KMS-11 (cell line): ENCODE measurements at regions not wholly inside any gene's neighbourhood (a gene's known extent, or its start where the extent isn't known, plus 50 kb on each side); places are given as distances from the start of the nearest gene placed in this dataset.

Experiments
- H2AFZ ChIP-seq: fragments of 200-600 bp; sonication (generic); 2 replicates; pipeline ENCODE4 v1.6.1; 2016; ENCODE audit warnings: antibody characterized with exemption, mixed run types, low read depth
- H3K27ac ChIP-seq: fragments of 200-600 bp; sonication (generic); 2 replicates; pipeline ENCODE4 v1.6.1; 2016; ENCODE audit warnings: mild to moderate bottlenecking, mixed run types
- H3K27me3 ChIP-seq: fragments of 200-600 bp; sonication (generic); 2 replicates; pipeline ENCODE4 v1.6.1; 2017; ENCODE audit warnings: mild to moderate bottlenecking, low read depth, mixed run types, moderate library complexity; ENCODE audit not compliant: insufficient read depth
- H3K36me3 ChIP-seq: fragments of 200-600 bp; sonication (generic); 2 replicates; pipeline ENCODE4 v1.6.1; 2017; ENCODE audit warnings: mild to moderate bottlenecking, mixed run types; ENCODE audit not compliant: insufficient read depth
- H3K4me1 ChIP-seq: fragments of 200-600 bp; sonication (generic); 2 replicates; pipeline ENCODE4 v1.6.1; 2016; ENCODE audit warnings: mild to moderate bottlenecking, low read depth, mixed run types; ENCODE audit not compliant: poor library complexity, severe bottlenecking
- H3K4me2 ChIP-seq: fragments of 200-600 bp; sonication (generic); 2 replicates; pipeline ENCODE4 v1.7.0; 2016; ENCODE audit warnings: mild to moderate bottlenecking, mixed run types
- H3K4me3 ChIP-seq: fragments of 200-600 bp; sonication (generic); IDR thresholded peaks from 2 replicates; pipeline ENCODE4 v1.6.1; 2017; ENCODE audit warnings: low read depth, low read length, mixed read lengths; ENCODE audit not compliant: insufficient read depth
- H3K79me2 ChIP-seq: fragments of 200-600 bp; sonication (generic); 2 replicates; pipeline ENCODE4 v1.6.1; 2016; ENCODE audit warnings: low read depth, mixed run types; ENCODE audit not compliant: insufficient read depth
- H3K9ac ChIP-seq: fragments of 200-600 bp; sonication (generic); 2 replicates; pipeline ENCODE4 v1.6.1; 2016; ENCODE audit warnings: mild to moderate bottlenecking, mixed run types
- H4K20me1 ChIP-seq: fragments of 200-600 bp; sonication (generic); 2 replicates; pipeline ENCODE4 v1.6.1; 2016; ENCODE audit warnings: mild to moderate bottlenecking, mixed run types; ENCODE audit not compliant: insufficient read depth
- TF ChIP-seq, protein P1 (sequence below): fragments of 200-600 bp; sonication (generic); conservative IDR thresholded peaks from 2 replicates; pipeline ENCODE4 v1.6.1; 2017; ENCODE audit warnings: low read depth, mild to moderate bottlenecking, antibody characterized with exemption, low read length, moderate library complexity, mixed read lengths

DNA sequence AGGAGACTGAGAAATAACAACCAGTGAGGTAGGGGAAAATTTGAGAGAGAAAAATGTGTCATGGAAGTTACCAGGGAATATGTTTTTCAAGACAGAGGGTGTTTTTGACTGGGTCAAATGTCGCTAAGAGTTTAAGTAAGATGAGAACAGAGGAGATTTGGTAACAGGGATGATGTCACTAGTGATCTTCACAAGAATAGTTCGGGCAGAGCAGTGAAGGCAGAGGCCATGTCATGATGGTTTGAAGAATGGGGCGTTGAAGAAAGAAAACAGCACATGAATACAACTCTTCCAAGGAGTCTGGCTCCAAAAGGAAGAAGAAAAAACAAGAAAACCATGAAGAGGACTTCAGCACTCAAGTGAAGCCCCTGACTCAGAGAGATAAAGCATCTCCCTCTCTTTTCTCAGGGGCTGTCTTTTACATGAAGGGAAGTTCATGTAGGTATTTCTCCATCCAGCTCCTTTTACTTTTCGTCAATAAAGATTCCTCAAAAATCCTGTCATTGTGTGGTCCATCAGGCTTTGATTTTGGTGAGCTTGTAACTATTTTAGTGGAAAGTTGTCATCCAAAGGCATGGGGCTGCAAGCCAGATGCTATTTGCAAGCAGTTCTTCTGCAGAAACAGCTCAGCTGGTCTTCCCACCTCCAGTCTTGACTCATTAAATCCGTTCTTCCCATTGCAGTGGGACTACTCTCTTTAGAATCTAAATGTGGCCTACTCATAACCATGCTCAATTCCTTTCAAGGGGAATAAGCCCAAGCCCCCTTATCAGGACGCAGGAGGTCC lies 397.3 kb downstream of the LMX1A start:
- H3K4me3 ChIP-seq: no peak overlapping the region
- no peaks in the 10 kb centered on the region for H3K79me2 ChIP-seq
- H3K4me1 ChIP-seq: no peaks in the 10 kb centered on the region
- no peaks in the 10 kb centered on the region for H4K20me1 ChIP-seq
- H3K9ac ChIP-seq: no peak overlapping the region
- no peaks in the 10 kb centered on the region for H3K27me3 ChIP-seq
- TF ChIP-seq, protein P1, sequence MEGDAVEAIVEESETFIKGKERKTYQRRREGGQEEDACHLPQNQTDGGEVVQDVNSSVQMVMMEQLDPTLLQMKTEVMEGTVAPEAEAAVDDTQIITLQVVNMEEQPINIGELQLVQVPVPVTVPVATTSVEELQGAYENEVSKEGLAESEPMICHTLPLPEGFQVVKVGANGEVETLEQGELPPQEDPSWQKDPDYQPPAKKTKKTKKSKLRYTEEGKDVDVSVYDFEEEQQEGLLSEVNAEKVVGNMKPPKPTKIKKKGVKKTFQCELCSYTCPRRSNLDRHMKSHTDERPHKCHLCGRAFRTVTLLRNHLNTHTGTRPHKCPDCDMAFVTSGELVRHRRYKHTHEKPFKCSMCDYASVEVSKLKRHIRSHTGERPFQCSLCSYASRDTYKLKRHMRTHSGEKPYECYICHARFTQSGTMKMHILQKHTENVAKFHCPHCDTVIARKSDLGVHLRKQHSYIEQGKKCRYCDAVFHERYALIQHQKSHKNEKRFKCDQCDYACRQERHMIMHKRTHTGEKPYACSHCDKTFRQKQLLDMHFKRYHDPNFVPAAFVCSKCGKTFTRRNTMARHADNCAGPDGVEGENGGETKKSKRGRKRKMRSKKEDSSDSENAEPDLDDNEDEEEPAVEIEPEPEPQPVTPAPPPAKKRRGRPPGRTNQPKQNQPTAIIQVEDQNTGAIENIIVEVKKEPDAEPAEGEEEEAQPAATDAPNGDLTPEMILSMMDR: no peak
- H3K36me3 ChIP-seq: no peaks in the 10 kb centered on the region
- no peak overlapping the region for H2AFZ ChIP-seq
- H3K27ac ChIP-seq: no peak overlapping the region
- no peak overlapping the region for H3K4me2 ChIP-seq

DNA sequence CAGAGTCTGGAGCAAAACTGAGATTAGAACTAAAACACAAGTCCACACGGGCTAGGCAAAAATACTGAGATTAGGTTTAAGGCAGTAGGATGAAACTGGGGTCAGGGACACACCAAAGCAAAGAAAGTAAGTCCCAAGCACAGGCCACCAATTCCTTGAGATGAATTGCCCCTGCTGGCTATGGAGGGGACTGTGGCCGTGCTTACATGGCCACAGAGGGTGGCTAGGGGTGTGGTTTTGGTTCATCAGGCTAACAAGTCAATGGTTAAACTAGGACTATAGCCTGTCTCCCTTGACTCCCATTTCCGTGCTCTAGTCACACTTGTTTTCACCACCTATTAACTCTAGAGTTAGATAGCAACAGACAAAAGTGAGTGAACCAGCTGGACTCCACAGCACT lies 394.8 kb downstream of the PBX1 start:
- Histone ChIP-seq H3K27me3 (no peaks in the 10 kb centered on the region), H4K20me1 (no peaks in the 10 kb centered on the region), H3K27ac (no peak overlapping the region), H3K4me3 (no peak overlapping the region), H3K79me2 (no peaks in the 10 kb centered on the region), H3K4me2 (no peak overlapping the region), H3K36me3 (no peaks in the 10 kb centered on the region), H3K4me1 (no peaks in the 10 kb centered on the region), H3K9ac (no peak overlapping the region), H2AFZ (no peak overlapping the region)
- TF ChIP-seq, protein P1: no peak

DNA sequence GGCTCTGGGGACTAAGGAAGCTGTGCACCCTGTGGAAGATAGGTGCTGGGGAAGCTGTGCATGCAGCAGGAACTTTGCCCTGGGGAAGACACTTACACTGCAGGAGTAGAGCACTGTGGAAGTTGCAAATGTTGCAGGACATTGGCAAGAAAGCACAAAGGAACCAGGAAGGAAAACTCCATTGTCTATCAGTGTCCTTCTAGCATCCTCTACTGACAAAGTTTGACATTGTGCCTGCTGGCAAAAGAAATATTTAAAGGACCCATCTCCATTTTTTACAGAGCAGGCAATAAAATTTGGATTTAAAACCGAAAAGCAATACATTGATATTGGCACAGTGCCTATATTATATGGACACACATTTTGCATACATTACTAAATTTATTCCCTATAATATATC lies 394.1 kb downstream of the PBX1 start:
- no peak overlapping the region for H3K27ac ChIP-seq
- no peaks in the 10 kb centered on the region for H4K20me1 ChIP-seq
- H2AFZ ChIP-seq: no peak overlapping the region
- no peak overlapping the region for H3K9ac ChIP-seq
- H3K4me2 ChIP-seq: no peak overlapping the region
- no peak overlapping the region for H3K4me3 ChIP-seq
- H3K27me3 ChIP-seq: no peaks in the 10 kb centered on the region
- no peaks in the 10 kb centered on the region for H3K4me1 ChIP-seq
- no peaks in the 10 kb centered on the region for H3K79me2 ChIP-seq
- H3K36me3 ChIP-seq: no peaks in the 10 kb centered on the region
- TF ChIP-seq, protein P1: no peak

DNA sequence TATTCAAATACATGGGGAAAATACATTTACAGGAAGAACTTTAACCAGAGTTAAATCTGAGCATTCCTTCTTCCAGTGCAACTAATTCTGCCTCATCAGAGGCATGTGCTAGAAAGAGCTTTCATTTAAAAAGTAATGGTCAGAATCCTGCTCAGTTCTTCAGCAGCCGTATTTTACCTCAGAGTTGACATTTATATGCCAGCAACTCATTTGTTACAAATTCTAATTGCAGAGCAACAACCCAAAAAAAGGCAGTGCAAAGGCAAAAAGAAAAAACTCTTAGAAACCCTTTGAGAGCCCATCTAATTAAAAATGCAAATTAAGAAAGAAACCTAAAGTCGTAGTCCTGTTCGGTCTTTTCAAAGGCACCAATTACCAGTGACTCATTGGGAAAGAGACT lies 392.5 kb downstream of the PBX1 start:
- TF ChIP-seq, protein P1: no peak
- Histone ChIP-seq H3K27me3 (no peaks in the 10 kb centered on the region), H3K4me3 (no peak overlapping the region), H3K79me2 (no peaks in the 10 kb centered on the region), H3K27ac (no peak overlapping the region), H2AFZ (no peak overlapping the region), H3K4me1 (no peaks in the 10 kb centered on the region), H3K4me2 (no peak overlapping the region), H3K36me3 (no peaks in the 10 kb centered on the region), H3K9ac (no peak overlapping the region), H4K20me1 (no peaks in the 10 kb centered on the region)
